Epithelial cell of proximal tubule (primary cell): ENCODE measurements at regions not wholly inside any gene's neighbourhood (a gene's known extent, or its start where the extent isn't known, plus 50 kb on each side); places are given as distances from the start of the nearest gene placed in this dataset.
"Not testable (repeated sequence)": the region's sequence is repeated elsewhere in the genome, so short reads cannot be mapped to it uniquely, and the experiment has no call there.

Experiments
- DNase-seq: peaks from one replicate; pipeline ENCODE4 v3.0.0-alpha.2; 2011; ENCODE audit warnings: low read depth
- H3K4me3 ChIP-seq: 2 replicates; pipeline ENCODE4 v1.5.1; 2011; ENCODE audit warnings: low read depth, mild to moderate bottlenecking, low read length
- TF ChIP-seq, protein P1 (sequence below): conservative IDR thresholded peaks from 2 replicates; pipeline ENCODE4 v1.5.1; 2012; ENCODE audit warnings: low read depth, mild to moderate bottlenecking, low read length

DNA sequence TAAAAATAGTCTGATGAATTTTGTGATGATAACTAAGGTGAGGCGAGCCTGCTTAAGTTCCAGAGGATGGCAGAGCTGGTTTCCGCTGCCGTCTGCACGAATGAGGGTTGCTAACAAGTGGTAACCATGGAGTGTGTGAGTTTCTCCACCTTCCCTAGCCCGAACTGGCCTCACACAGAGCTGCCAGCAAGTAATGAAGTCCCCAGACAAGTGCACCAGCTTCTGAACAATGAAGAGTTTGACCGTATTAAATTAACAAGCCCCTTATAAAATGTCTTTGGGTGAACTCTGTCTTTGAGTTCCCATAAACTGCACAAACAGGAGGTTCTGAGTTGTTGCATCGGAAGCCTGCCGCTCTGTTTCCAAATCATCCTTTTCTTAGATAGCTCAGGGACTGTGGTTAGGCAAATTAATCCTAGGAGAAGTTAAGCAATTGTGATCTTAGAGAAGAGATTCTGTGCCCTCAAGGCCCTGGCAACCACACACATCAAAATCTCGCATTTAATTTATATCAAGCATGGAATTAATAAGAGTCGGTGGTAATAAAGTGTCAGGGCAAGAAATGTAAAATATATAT, 274.1 kb upstream of the DAAM1 start:
- no peak for DNase-seq
- no peak overlapping the region for H3K4me3 ChIP-seq
- TF ChIP-seq, protein P1, sequence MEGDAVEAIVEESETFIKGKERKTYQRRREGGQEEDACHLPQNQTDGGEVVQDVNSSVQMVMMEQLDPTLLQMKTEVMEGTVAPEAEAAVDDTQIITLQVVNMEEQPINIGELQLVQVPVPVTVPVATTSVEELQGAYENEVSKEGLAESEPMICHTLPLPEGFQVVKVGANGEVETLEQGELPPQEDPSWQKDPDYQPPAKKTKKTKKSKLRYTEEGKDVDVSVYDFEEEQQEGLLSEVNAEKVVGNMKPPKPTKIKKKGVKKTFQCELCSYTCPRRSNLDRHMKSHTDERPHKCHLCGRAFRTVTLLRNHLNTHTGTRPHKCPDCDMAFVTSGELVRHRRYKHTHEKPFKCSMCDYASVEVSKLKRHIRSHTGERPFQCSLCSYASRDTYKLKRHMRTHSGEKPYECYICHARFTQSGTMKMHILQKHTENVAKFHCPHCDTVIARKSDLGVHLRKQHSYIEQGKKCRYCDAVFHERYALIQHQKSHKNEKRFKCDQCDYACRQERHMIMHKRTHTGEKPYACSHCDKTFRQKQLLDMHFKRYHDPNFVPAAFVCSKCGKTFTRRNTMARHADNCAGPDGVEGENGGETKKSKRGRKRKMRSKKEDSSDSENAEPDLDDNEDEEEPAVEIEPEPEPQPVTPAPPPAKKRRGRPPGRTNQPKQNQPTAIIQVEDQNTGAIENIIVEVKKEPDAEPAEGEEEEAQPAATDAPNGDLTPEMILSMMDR: no peak

DNA sequence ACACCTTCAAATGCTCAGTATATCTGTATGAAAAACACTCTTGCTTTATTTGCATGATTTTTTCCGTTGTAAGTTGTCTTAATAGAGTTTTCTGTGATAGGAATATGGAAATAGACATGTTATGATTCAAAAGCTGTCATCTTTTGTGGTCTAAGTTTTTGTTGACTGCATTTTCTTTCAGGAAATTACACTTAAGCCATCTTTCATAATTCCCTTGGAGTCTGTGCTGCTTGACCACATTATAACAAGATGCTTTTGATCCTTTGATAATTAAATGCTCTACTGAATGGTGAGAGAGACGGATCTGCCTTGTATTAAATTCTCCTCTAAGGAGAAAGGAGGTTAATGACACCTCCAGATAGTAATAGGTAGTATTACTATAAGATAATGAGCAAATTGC, 272.8 kb upstream of the DAAM1 start:
- TF ChIP-seq, protein P1: no peak
- H3K4me3 ChIP-seq: no peak overlapping the region
- DNase-seq: no peak

GRCh38 chr14:58918066-58918738, 270.3 kb upstream of the DAAM1 start:
- H3K4me3 ChIP-seq: no peak overlapping the region
- DNase-seq: no peak
- TF ChIP-seq, protein P1: no peak

- TF ChIP-seq, protein P1: no peak
- H3K4me3 ChIP-seq: no peak overlapping the region
- DNase-seq: no peak
These were observed 269.2 kb upstream of the DAAM1 start for GRCh38 chr14:58919217-58919616.

DNA sequence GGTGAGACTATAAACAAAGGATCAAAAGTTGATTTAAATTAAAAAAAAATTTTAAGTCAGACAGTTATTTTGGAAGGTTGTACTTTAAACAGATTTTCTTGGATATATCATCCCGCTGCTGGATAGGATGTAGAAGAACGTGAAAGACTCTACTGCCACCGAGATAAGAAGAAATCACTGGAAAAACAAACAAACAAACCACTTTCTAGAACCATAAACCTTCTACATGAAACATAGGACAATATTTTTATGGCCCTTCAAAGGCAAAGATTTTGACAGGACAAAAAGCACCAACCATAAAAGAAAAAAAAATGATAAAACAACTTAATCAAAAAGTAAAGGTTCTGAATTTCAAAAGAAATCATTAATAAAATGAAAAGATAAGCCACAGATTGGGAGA, 268.2 kb upstream of the DAAM1 start:
- no peak overlapping the region for H3K4me3 ChIP-seq
- TF ChIP-seq, protein P1: no peak

GRCh38 chr14:58922201-58922940, 266.1 kb upstream of the DAAM1 start:
- H3K4me3 ChIP-seq, DNase-seq: not testable (repeated sequence)

More for the DNA sequence above, 268.2 kb upstream of the DAAM1 start:
- DNase-seq: no peak

GRCh38 chr14:58923751-58924405, 264.6 kb upstream of the DAAM1 start:
- no peak overlapping the region for H3K4me3 ChIP-seq
- DNase-seq: no peak
- TF ChIP-seq, protein P1: no peak
